Myocyte (in vitro differentiated cells): ENCODE measurements at regions not wholly inside any gene's neighbourhood (a gene's known extent, or its start where the extent isn't known, plus 50 kb on each side); places are given as distances from the start of the nearest gene placed in this dataset.
A peak's percentile ranks its signal among the peaks of the same experiment; 100 is the strongest.

Source experiments
- DNase-seq: peaks from one replicate; pipeline ENCODE4 v3.0.0-alpha.2; 2012; ENCODE audit warnings: low read depth

GRCh38 chr12:92615086-92615485 is 87.7 kb upstream of the PLEKHG7 start:
- DNase-seq, result no peak

GRCh38 chr12:92614502-92614901 is 88.3 kb upstream of the PLEKHG7 start:
- peak; percentile 95 for DNase-seq

- no peak for DNase-seq
Measured at GRCh38 chr12:92614001-92614400, 88.8 kb upstream of the PLEKHG7 start.

- no peak for DNase-seq
Measured at GRCh38 chr12:92612611-92613010, 90.2 kb upstream of the PLEKHG7 start.

GRCh38 chr12:92608151-92609091 is 94.4 kb upstream of the PLEKHG7 start:
- peak; percentile 70 for DNase-seq

GRCh38 chr12:92606956-92607355 is 95.8 kb upstream of the PLEKHG7 start:
- no peak for DNase-seq

- DNase-seq, result no peak
Measured at GRCh38 chr12:92605621-92606170, 97.1 kb upstream of the PLEKHG7 start.

GRCh38 chr12:92604786-92605185 is 98.0 kb upstream of the PLEKHG7 start:
- DNase-seq, result no peak

- DNase-seq, result no peak
Measured at GRCh38 chr12:92603741-92604432, 98.9 kb upstream of the PLEKHG7 start.

GRCh38 chr12:92602930-92603623 is 99.7 kb upstream of the PLEKHG7 start:
- no peak for DNase-seq

GRCh38 chr12:92602476-92602875 is 100.3 kb upstream of the PLEKHG7 start:
- DNase-seq, result no peak

- no peak for DNase-seq
Measured at GRCh38 chr12:92601680-92602079, 101.1 kb upstream of the PLEKHG7 start.

GRCh38 chr12:92601176-92601575 is 101.6 kb upstream of the PLEKHG7 start:
- no peak for DNase-seq

- DNase-seq, result no peak
Measured at GRCh38 chr12:92600052-92600451, 102.7 kb upstream of the PLEKHG7 start.

GRCh38 chr12:92597997-92598396 is 104.8 kb upstream of the PLEKHG7 start:
- no peak for DNase-seq

GRCh38 chr12:92597118-92597517 is 105.7 kb upstream of the PLEKHG7 start:
- DNase-seq, result no peak

- DNase-seq, result no peak
Measured at GRCh38 chr12:92596383-92596782, 106.4 kb upstream of the PLEKHG7 start.

GRCh38 chr12:92595663-92596062 is 107.1 kb upstream of the PLEKHG7 start:
- no peak for DNase-seq

- DNase-seq, result peak; percentile 52
Measured at GRCh38 chr12:92593734-92594402, 108.9 kb upstream of the PLEKHG7 start.

GRCh38 chr12:92585115-92585727 is 117.6 kb upstream of the PLEKHG7 start:
- no peak for DNase-seq

- no peak for DNase-seq
Measured at GRCh38 chr12:92583910-92584309, 118.9 kb upstream of the PLEKHG7 start.
